Glutamatergic neuron (in vitro differentiated cells): ENCODE measurements at regions not wholly inside any gene's neighbourhood (a gene's known extent, or its start where the extent isn't known, plus 50 kb on each side); places are given as distances from the start of the nearest gene placed in this dataset.

Experiments
- DNase-seq: peaks from one replicate; pipeline ENCODE4 v3.0.0; 2022
- H3K27ac Mint-ChIP-seq: one replicate; pipeline ENCODE4 v1.8.0; 2020; ENCODE audit warnings: mild to moderate bottlenecking, mixed read lengths, inconsistent platforms; ENCODE audit not compliant: unreplicated experiment
- H3K27me3 Mint-ChIP-seq: one replicate; pipeline ENCODE4 v1.8.0; 2020; ENCODE audit warnings: mild to moderate bottlenecking, moderate library complexity, mixed read lengths, inconsistent platforms; ENCODE audit not compliant: unreplicated experiment
- H3K36me3 Mint-ChIP-seq: one replicate; pipeline ENCODE4 v1.8.0; 2020; ENCODE audit warnings: mild to moderate bottlenecking, mixed read lengths, inconsistent platforms; ENCODE audit not compliant: unreplicated experiment
- H3K4me1 Mint-ChIP-seq: one replicate; pipeline ENCODE4 v1.8.0; 2020; ENCODE audit warnings: mild to moderate bottlenecking, low read depth, mixed read lengths, inconsistent platforms; ENCODE audit not compliant: unreplicated experiment
- H3K4me3 Mint-ChIP-seq: one replicate; pipeline ENCODE4 v1.8.0; 2020; ENCODE audit warnings: mild to moderate bottlenecking, mixed read lengths, inconsistent platforms; ENCODE audit not compliant: unreplicated experiment
- H3K9me3 Mint-ChIP-seq: one replicate; pipeline ENCODE4 v1.8.0; 2020; ENCODE audit warnings: mild to moderate bottlenecking, moderate library complexity, mixed read lengths, inconsistent platforms; ENCODE audit not compliant: unreplicated experiment
- CTCF ChIP-seq: fragments of 200-600 bp; sonication (generic); IDR thresholded peaks from one replicate; pipeline ENCODE4 v1.5.0; 2021; ENCODE audit not compliant: partially characterized antibody, unreplicated experiment

GRCh38 chr12:42774238-42774637 lies 184.7 kb upstream of the PRICKLE1 start:
- Mint-ChIP-seq H3K27me3 (peaks cover 4% of the 10 kb centered on the region), H3K9me3 (peaks cover 4% of the 10 kb centered on the region), H3K27ac (no peak overlapping the region), H3K4me1 (no peaks in the 10 kb centered on the region), H3K36me3 (peaks cover 5% of the 10 kb centered on the region), H3K4me3 (no peak overlapping the region)
- DNase-seq = no peak
- TF ChIP-seq CTCF = no peak

- TF ChIP-seq CTCF = no peak
- DNase-seq = no peak
- no peak overlapping the region for H3K27ac Mint-ChIP-seq
- H3K9me3 Mint-ChIP-seq = peaks cover 4% of the 10 kb centered on the region
- H3K4me3 Mint-ChIP-seq = no peak overlapping the region
- peaks cover 5% of the 10 kb centered on the region for H3K36me3 Mint-ChIP-seq
- H3K27me3 Mint-ChIP-seq = peaks cover 4% of the 10 kb centered on the region
- no peaks in the 10 kb centered on the region for H3K4me1 Mint-ChIP-seq
Measured at GRCh38 chr12:42770261-42770660, 180.7 kb upstream of the PRICKLE1 start.

- TF ChIP-seq CTCF = no peak
- no peak overlapping the region for H3K27ac Mint-ChIP-seq
- peaks cover 4% of the 10 kb centered on the region for H3K9me3 Mint-ChIP-seq
- no peak for DNase-seq
- H3K4me3 Mint-ChIP-seq = no peak overlapping the region
- H3K4me1 Mint-ChIP-seq = no peaks in the 10 kb centered on the region
- H3K27me3 Mint-ChIP-seq = peaks cover 4% of the 10 kb centered on the region
- H3K36me3 Mint-ChIP-seq = peaks cover 5% of the 10 kb centered on the region
Measured at GRCh38 chr12:42769455-42769854, 179.9 kb upstream of the PRICKLE1 start.

- TF ChIP-seq CTCF = no peak
- peaks cover 5% of the 10 kb centered on the region for H3K36me3 Mint-ChIP-seq
- H3K9me3 Mint-ChIP-seq = peaks cover 4% of the 10 kb centered on the region
- no peak overlapping the region for H3K27ac Mint-ChIP-seq
- DNase-seq = no peak
- no peak overlapping the region for H3K4me3 Mint-ChIP-seq
- H3K4me1 Mint-ChIP-seq = no peaks in the 10 kb centered on the region
- H3K27me3 Mint-ChIP-seq = peaks cover 2% of the 10 kb centered on the region
Measured at GRCh38 chr12:42767998-42768397, 178.5 kb upstream of the PRICKLE1 start.

GRCh38 chr12:42767326-42767954 lies 177.9 kb upstream of the PRICKLE1 start:
- Mint-ChIP-seq H3K27ac (no peak overlapping the region), H3K4me3 (no peak overlapping the region)
- no peak for TF ChIP-seq CTCF

More at GRCh38 chr12:42767326-42767954, 177.9 kb upstream of the PRICKLE1 start:
- Mint-ChIP-seq H3K27me3 (peaks cover 2% of the 10 kb centered on the region), H3K4me1 (no peaks in the 10 kb centered on the region), H3K9me3 (peaks cover 4% of the 10 kb centered on the region), H3K36me3 (peaks cover 5% of the 10 kb centered on the region)
- DNase-seq = no peak
